ENCODE measurements at regions not wholly inside any gene's neighbourhood (a gene's known extent, or its start where the extent isn't known, plus 50 kb on each side); places are given as distances from the start of the nearest gene placed in this dataset.
"Not testable (repeated sequence)": the region's sequence is repeated elsewhere in the genome, so short reads cannot be mapped to it uniquely, and the experiment has no call there.

- DNase-seq: not testable (repeated sequence)
Observed at GRCh38 chr9:40592406-40592805, 536.1 kb downstream of the FOXD4L6 start.

- DNase-seq: not testable (repeated sequence)
Observed at GRCh38 chr9:40591915-40592314, 536.6 kb downstream of the FOXD4L6 start.

GRCh38 chr9:40587475-40588195 is 540.8 kb downstream of the FOXD4L6 start:
- DNase-seq: not testable (repeated sequence)

GRCh38 chr9:40584039-40584438 is 544.4 kb downstream of the FOXD4L6 start:
- peak; percentile 3 for DNase-seq

- DNase-seq: peak; percentile 1
Observed at GRCh38 chr9:40583230-40583629, 545.3 kb downstream of the FOXD4L6 start.

- DNase-seq: not testable (repeated sequence)
Observed at GRCh38 chr9:40578908-40579307, 549.6 kb downstream of the FOXD4L6 start.

Data from activated CD4-positive, alpha-beta T cell treated with anti-CD3 and anti-CD28 coated beads, Interleukin-2, amount 50 U/mL, for 16 hours (primary cell).